CD8-positive, alpha-beta memory T cell (primary cell): ENCODE measurements at regions not wholly inside any gene's neighbourhood (a gene's known extent, or its start where the extent isn't known, plus 50 kb on each side); places are given as distances from the start of the nearest gene placed in this dataset.

Experiments
- CTCF ChIA-PET: fragments of 350-600 bp; sonication (Branson Sonifier 250); formaldehyde crosslinking; loops from one replicate; lab custom pipeline; 2021; ENCODE audit warnings: antibody characterized with exemption; lab: Charles Lee
- POLR2A ChIA-PET: fragments of 350-600 bp; sonication (Branson Sonifier 250); formaldehyde crosslinking; loops from one replicate; lab custom pipeline; 2021; ENCODE audit warnings: antibody characterized with exemption; lab: Charles Lee
- DNase-seq, 5 donors: peaks; one replicate each; pipeline versions ENCODE4 v3.0.0 to v3.0.0-alpha.2; 2020 to 2022; ENCODE audit warnings: mixed read lengths in 1 of 5
- H3K27ac ChIP-seq: one replicate; pipeline ENCODE4 v1.7.0; 2013; ENCODE audit warnings: low read depth, mild to moderate bottlenecking, low read length, moderate library complexity
- H3K27me3 ChIP-seq: 2 replicates; pipeline ENCODE4 v1.7.0; 2013; ENCODE audit warnings: low read length, mild to moderate bottlenecking; ENCODE audit not compliant: insufficient read depth, poor library complexity, severe bottlenecking
- H3K36me3 ChIP-seq: 2 replicates; pipeline ENCODE4 v1.7.0; 2013; ENCODE audit warnings: mild to moderate bottlenecking, low read length, moderate library complexity; ENCODE audit not compliant: insufficient read depth
- H3K4me1 ChIP-seq: 2 replicates; pipeline ENCODE4 v1.7.0; 2013; ENCODE audit warnings: mild to moderate bottlenecking, low read length, moderate library complexity; ENCODE audit not compliant: insufficient read depth
- H3K4me3 ChIP-seq: 2 replicates; pipeline ENCODE4 v1.7.0; 2013; ENCODE audit warnings: mild to moderate bottlenecking, low read length
- H3K9me3 ChIP-seq: 2 replicates; pipeline ENCODE4 v1.7.0; 2013; ENCODE audit warnings: mild to moderate bottlenecking, low read length
- H3K27ac Mint-ChIP-seq, 8 donors: one replicate each; pipeline ENCODE4 v1.8.0; 2020 to 2021; ENCODE audit warnings: mixed read lengths in 8 of 8, mild to moderate bottlenecking in 6 of 8, inconsistent platforms in 3 of 8, moderate library complexity in 3 of 8
- H3K27me3 Mint-ChIP-seq, 2 donors: one replicate each; pipeline ENCODE4 v1.8.0; 2020 to 2021; ENCODE audit warnings: mixed read lengths in 2 of 2, mild to moderate bottlenecking in 1 of 2, moderate library complexity in 1 of 2
- H3K36me3 Mint-ChIP-seq, 3 donors: one replicate each; pipeline ENCODE4 v1.8.0; 2020 to 2021; ENCODE audit warnings: mixed read lengths in 3 of 3, inconsistent platforms in 1 of 3, mild to moderate bottlenecking in 1 of 3
- H3K4me1 Mint-ChIP-seq, 3 donors: one replicate each; pipeline ENCODE4 v1.8.0; 2020 to 2021; ENCODE audit warnings: mixed read lengths in 3 of 3, inconsistent platforms in 1 of 3, mild to moderate bottlenecking in 1 of 3
- H3K4me3 Mint-ChIP-seq, 7 donors: one replicate each; pipeline ENCODE4 v1.8.0; 2020 to 2021; ENCODE audit warnings: mixed read lengths in 7 of 7, mild to moderate bottlenecking in 6 of 7, moderate library complexity in 4 of 7, inconsistent platforms in 2 of 7
- H3K9me3 Mint-ChIP-seq, 5 donors: one replicate each; pipeline ENCODE4 v1.8.0; 2020 to 2022; ENCODE audit warnings: mixed read lengths in 5 of 5, mild to moderate bottlenecking in 3 of 5, moderate library complexity in 2 of 5, inconsistent platforms in 1 of 5

- H3K4me3 ChIP-seq = no peak overlapping the region
- no peak for DNase-seq
- Mint-ChIP-seq H3K36me3 (no peaks in the 10 kb centered on the region), H3K4me1 (no peaks in the 10 kb centered on the region), H3K9me3 (peaks cover 0 to 6% (median 2%) of the 10 kb centered on the region in 5 donors), H3K4me3 (no peak overlapping the region), H3K27me3 (peaks cover 0 to 3% of the 10 kb centered on the region in 2 donors), H3K27ac (no peak overlapping the region)
- no peaks in the 10 kb centered on the region for H3K36me3 ChIP-seq
- no peaks in the 10 kb centered on the region for H3K9me3 ChIP-seq
- ChIA-PET CTCF (no interaction called here), POLR2A (no interaction called here)
- no peak overlapping the region for H3K27ac ChIP-seq
- H3K27me3 ChIP-seq = no peaks in the 10 kb centered on the region
- no peaks in the 10 kb centered on the region for H3K4me1 ChIP-seq
Observed at GRCh38 chr16:65641762-65642289, 520.0 kb upstream of the CDH11 start.

GRCh38 chr16:65641049-65641761 is 519.3 kb upstream of the CDH11 start:
- Histone ChIP-seq H3K9me3 (no peaks in the 10 kb centered on the region), H3K4me3 (no peak overlapping the region), H3K36me3 (no peaks in the 10 kb centered on the region), H3K27ac (no peak overlapping the region), H3K4me1 (no peaks in the 10 kb centered on the region), H3K27me3 (no peaks in the 10 kb centered on the region)
- no peak for DNase-seq
- Mint-ChIP-seq H3K27me3 (peaks cover 0 to 4% of the 10 kb centered on the region in 2 donors), H3K36me3 (no peaks in the 10 kb centered on the region), H3K4me1 (no peaks in the 10 kb centered on the region), H3K9me3 (peaks cover 0 to 6% (median 4%) of the 10 kb centered on the region in 5 donors), H3K27ac (no peak overlapping the region), H3K4me3 (no peak overlapping the region)
- CTCF ChIA-PET = no interaction called here
- POLR2A ChIA-PET = no interaction called here

GRCh38 chr16:65634833-65635232 is 513.0 kb upstream of the CDH11 start:
- Histone ChIP-seq H3K4me3 (no peak overlapping the region), H3K36me3 (no peaks in the 10 kb centered on the region), H3K9me3 (no peaks in the 10 kb centered on the region), H3K4me1 (no peaks in the 10 kb centered on the region), H3K27me3 (no peaks in the 10 kb centered on the region), H3K27ac (no peak overlapping the region)
- ChIA-PET CTCF (no interaction called here), POLR2A (no interaction called here)
- H3K4me3 Mint-ChIP-seq = no peak overlapping the region
- peaks cover 0 to 9% (median 5%) of the 10 kb centered on the region in 5 donors for H3K9me3 Mint-ChIP-seq
- H3K27me3 Mint-ChIP-seq = peaks cover 0 to 4% of the 10 kb centered on the region in 2 donors
- H3K4me1 Mint-ChIP-seq = no peaks in the 10 kb centered on the region
- H3K36me3 Mint-ChIP-seq = no peaks in the 10 kb centered on the region
- no peak for DNase-seq
- no peak overlapping the region for H3K27ac Mint-ChIP-seq

GRCh38 chr16:65634291-65634690 is 512.4 kb upstream of the CDH11 start:
- Mint-ChIP-seq H3K27ac (no peak overlapping the region), H3K9me3 (peaks cover 0 to 11% (median 3%) of the 10 kb centered on the region in 5 donors), H3K4me1 (no peaks in the 10 kb centered on the region), H3K4me3 (no peak overlapping the region), H3K27me3 (peaks cover 0 to 4% of the 10 kb centered on the region in 2 donors), H3K36me3 (no peaks in the 10 kb centered on the region)
- DNase-seq = no peak
- Histone ChIP-seq H3K9me3 (no peaks in the 10 kb centered on the region), H3K27me3 (no peaks in the 10 kb centered on the region), H3K4me1 (no peaks in the 10 kb centered on the region), H3K4me3 (no peak overlapping the region), H3K27ac (no peak overlapping the region), H3K36me3 (no peaks in the 10 kb centered on the region)
- ChIA-PET POLR2A (no interaction called here), CTCF (no interaction called here)

- no peak overlapping the region for H3K27ac Mint-ChIP-seq
- Histone ChIP-seq H3K4me3 (no peak overlapping the region), H3K27me3 (no peaks in the 10 kb centered on the region), H3K27ac (no peak overlapping the region), H3K9me3 (no peaks in the 10 kb centered on the region), H3K36me3 (no peaks in the 10 kb centered on the region), H3K4me1 (no peaks in the 10 kb centered on the region)
- no peaks in the 10 kb centered on the region for H3K27me3 Mint-ChIP-seq
- H3K36me3 Mint-ChIP-seq = no peaks in the 10 kb centered on the region
- no peaks in the 10 kb centered on the region for H3K4me1 Mint-ChIP-seq
- POLR2A ChIA-PET = no interaction called here
- no peak overlapping the region for H3K4me3 Mint-ChIP-seq
- DNase-seq = no peak
- peaks cover 3 to 16% (median 7%) of the 10 kb centered on the region in 5 donors for H3K9me3 Mint-ChIP-seq
- CTCF ChIA-PET = no interaction called here
Observed at GRCh38 chr16:65624666-65625065, 502.8 kb upstream of the CDH11 start.

GRCh38 chr16:65624229-65624628 is 502.4 kb upstream of the CDH11 start:
- H3K27me3 ChIP-seq = no peaks in the 10 kb centered on the region
- H3K27me3 Mint-ChIP-seq = no peaks in the 10 kb centered on the region
- no peak overlapping the region for H3K27ac Mint-ChIP-seq
- H3K9me3 Mint-ChIP-seq = peaks cover 3 to 12% (median 7%) of the 10 kb centered on the region in 5 donors
- no peaks in the 10 kb centered on the region for H3K4me1 Mint-ChIP-seq
- no peaks in the 10 kb centered on the region for H3K9me3 ChIP-seq
- H3K4me3 Mint-ChIP-seq = no peak overlapping the region
- CTCF ChIA-PET = no interaction called here
- H3K36me3 ChIP-seq = no peaks in the 10 kb centered on the region
- H3K4me1 ChIP-seq = no peaks in the 10 kb centered on the region
- H3K27ac ChIP-seq = no peak overlapping the region
- no peak overlapping the region for H3K4me3 ChIP-seq
- no peaks in the 10 kb centered on the region for H3K36me3 Mint-ChIP-seq
- POLR2A ChIA-PET = no interaction called here
- no peak for DNase-seq

GRCh38 chr16:65622871-65623270 is 501.0 kb upstream of the CDH11 start:
- H3K36me3 ChIP-seq = no peaks in the 10 kb centered on the region
- no peaks in the 10 kb centered on the region for H3K4me1 ChIP-seq
- H3K9me3 ChIP-seq = no peaks in the 10 kb centered on the region
- H3K27ac ChIP-seq = no peak overlapping the region
- H3K9me3 Mint-ChIP-seq = peaks cover 3 to 8% (median 7%) of the 10 kb centered on the region in 5 donors
- DNase-seq = no peak
- no peak overlapping the region for H3K27ac Mint-ChIP-seq
- H3K4me3 Mint-ChIP-seq = no peak overlapping the region
- no peak overlapping the region for H3K4me3 ChIP-seq
- H3K27me3 Mint-ChIP-seq = no peaks in the 10 kb centered on the region
- no peaks in the 10 kb centered on the region for H3K27me3 ChIP-seq
- ChIA-PET CTCF (no interaction called here), POLR2A (no interaction called here)
- no peaks in the 10 kb centered on the region for H3K36me3 Mint-ChIP-seq
- H3K4me1 Mint-ChIP-seq = no peaks in the 10 kb centered on the region

GRCh38 chr16:65622151-65622550 is 500.3 kb upstream of the CDH11 start:
- Histone ChIP-seq H3K27me3 (no peaks in the 10 kb centered on the region), H3K4me1 (no peaks in the 10 kb centered on the region), H3K4me3 (no peak overlapping the region), H3K36me3 (no peaks in the 10 kb centered on the region), H3K9me3 (no peaks in the 10 kb centered on the region), H3K27ac (no peak overlapping the region)
- DNase-seq = no peak
- Mint-ChIP-seq H3K9me3 (peaks cover 3 to 8% (median 7%) of the 10 kb centered on the region in 5 donors), H3K27ac (no peak overlapping the region), H3K4me1 (no peaks in the 10 kb centered on the region), H3K4me3 (no peak overlapping the region), H3K36me3 (no peaks in the 10 kb centered on the region), H3K27me3 (no peaks in the 10 kb centered on the region)
- CTCF ChIA-PET = no interaction called here
- POLR2A ChIA-PET = no interaction called here
